Cardiac muscle cell (in vitro differentiated cells and primary cell): ENCODE measurements at regions not wholly inside any gene's neighbourhood (a gene's known extent, or its start where the extent isn't known, plus 50 kb on each side); places are given as distances from the start of the nearest gene placed in this dataset.

ENCODE experiments used
- DNase-seq, 2 donors: peaks; one replicate each; pipeline versions ENCODE4 v3.0.0 to v3.0.0-alpha.2; 2010 to 2017; ENCODE audit warnings: low read depth in 1 of 2, low spot score in 1 of 2
- H3K27ac ChIP-seq: fragments of 200-600 bp; sonication (generic); 2 replicates; pipeline ENCODE4 v1.5.1; 2016
- H3K27me3 ChIP-seq: fragments of 200-600 bp; sonication (generic); 2 replicates; pipeline ENCODE4 v1.6.0; 2016; ENCODE audit warnings: control low read depth
- H3K36me3 ChIP-seq: fragments of 200-600 bp; sonication (generic); 2 replicates; pipeline ENCODE4 v1.5.1; 2016; ENCODE audit warnings: control low read depth
- H3K4me1 ChIP-seq: fragments of 200-600 bp; sonication (generic); 2 replicates; pipeline ENCODE4 v1.8.1; 2017; ENCODE audit warnings: low read depth, mild to moderate bottlenecking, mixed run types
- H3K4me3 ChIP-seq: fragments of 200-600 bp; sonication (generic); 2 replicates; pipeline ENCODE4 v1.5.1; 2016; ENCODE audit warnings: mild to moderate bottlenecking
- H3K9me3 ChIP-seq: fragments of 200-600 bp; sonication (generic); 2 replicates; pipeline ENCODE4 v1.5.1; 2017; ENCODE audit warnings: low read depth, mild to moderate bottlenecking, control low read depth
- CTCF ChIP-seq: IDR thresholded peaks from 2 replicates; pipeline ENCODE4 v1.5.1; 2012; ENCODE audit warnings: low read depth, mild to moderate bottlenecking, low read length

GRCh38 chr13:91278888-91279287 is 68.6 kb upstream of the MIR17HG start:
- no peaks in the 10 kb centered on the region for H3K4me1 ChIP-seq

GRCh38 chr13:91280801-91281200 is 66.7 kb upstream of the MIR17HG start:
- no peak for TF ChIP-seq CTCF
- H3K27ac ChIP-seq: no peak overlapping the region
- no peaks in the 10 kb centered on the region for H3K4me1 ChIP-seq
- no peak for DNase-seq
- no peaks in the 10 kb centered on the region for H3K36me3 ChIP-seq
- peaks cover 2% of the 10 kb centered on the region for H3K9me3 ChIP-seq
- H3K27me3 ChIP-seq: no peaks in the 10 kb centered on the region
- no peak overlapping the region for H3K4me3 ChIP-seq

More at GRCh38 chr13:91278888-91279287, 68.6 kb upstream of the MIR17HG start:
- Histone ChIP-seq H3K27me3 (no peaks in the 10 kb centered on the region), H3K9me3 (peaks cover 2% of the 10 kb centered on the region), H3K27ac (no peak overlapping the region), H3K4me3 (no peak overlapping the region), H3K36me3 (no peaks in the 10 kb centered on the region)
- DNase-seq: no peak
- TF ChIP-seq CTCF: no peak

- H3K4me1 ChIP-seq: no peaks in the 10 kb centered on the region
- no peaks in the 10 kb centered on the region for H3K36me3 ChIP-seq
- no peak for TF ChIP-seq CTCF
- H3K27me3 ChIP-seq: no peaks in the 10 kb centered on the region
- no peaks in the 10 kb centered on the region for H3K9me3 ChIP-seq
- no peak overlapping the region for H3K27ac ChIP-seq
- no peak overlapping the region for H3K4me3 ChIP-seq
- no peak for DNase-seq
These were observed 63.2 kb upstream of the MIR17HG start for GRCh38 chr13:91284335-91284734.

- TF ChIP-seq CTCF: no peak
- Histone ChIP-seq H3K4me1 (no peaks in the 10 kb centered on the region), H3K27me3 (no peaks in the 10 kb centered on the region), H3K9me3 (no peaks in the 10 kb centered on the region), H3K27ac (no peak overlapping the region), H3K4me3 (no peak overlapping the region), H3K36me3 (no peaks in the 10 kb centered on the region)
- no peak for DNase-seq
These were observed 61.2 kb upstream of the MIR17HG start for GRCh38 chr13:91286317-91286716.

GRCh38 chr13:91291078-91291477 is 56.4 kb upstream of the MIR17HG start:
- Histone ChIP-seq H3K4me1 (no peaks in the 10 kb centered on the region), H3K27ac (no peak overlapping the region), H3K4me3 (no peak overlapping the region), H3K9me3 (no peaks in the 10 kb centered on the region), H3K36me3 (no peaks in the 10 kb centered on the region), H3K27me3 (no peaks in the 10 kb centered on the region)
- DNase-seq: no peak
- no peak for TF ChIP-seq CTCF
